NB4 (cell line): ENCODE measurements at regions not wholly inside any gene's neighbourhood (a gene's known extent, or its start where the extent isn't known, plus 50 kb on each side); places are given as distances from the start of the nearest gene placed in this dataset.
"Not testable (repeated sequence)": the region's sequence is repeated elsewhere in the genome, so short reads cannot be mapped to it uniquely, and the experiment has no call there.

Experiments used
- DNase-seq: peaks from one replicate; pipeline ENCODE4 v3.0.0; 2010; ENCODE audit warnings: low read depth
- H3K4me3 ChIP-seq: one replicate; pipeline ENCODE4 v1.5.1; 2011; ENCODE audit warnings: mild to moderate bottlenecking, low read depth, low read length, moderate library complexity
- MAX ChIP-seq: IDR thresholded peaks from 2 replicates; pipeline ENCODE4 v1.6.1; 2011; ENCODE audit warnings: low read depth, low read length
- MYC ChIP-seq: IDR thresholded peaks from 2 replicates; pipeline ENCODE4 v1.6.1; 2011; ENCODE audit warnings: low read depth, low read length
- POLR2A ChIP-seq: IDR thresholded peaks from 2 replicates; pipeline ENCODE4 v1.6.1; 2011; ENCODE audit warnings: mild to moderate bottlenecking; ENCODE audit not compliant: insufficient read length; ENCODE audit errors: extremely low read depth
- TF ChIP-seq, protein P1 (sequence below): IDR thresholded peaks from one replicate; pipeline ENCODE4 v1.5.1; 2012; ENCODE audit warnings: low read depth, low read length

GRCh38 chr7:142563470-142563869 is 185.8 kb upstream of the PRSS1 start:
- TF ChIP-seq, protein P1, sequence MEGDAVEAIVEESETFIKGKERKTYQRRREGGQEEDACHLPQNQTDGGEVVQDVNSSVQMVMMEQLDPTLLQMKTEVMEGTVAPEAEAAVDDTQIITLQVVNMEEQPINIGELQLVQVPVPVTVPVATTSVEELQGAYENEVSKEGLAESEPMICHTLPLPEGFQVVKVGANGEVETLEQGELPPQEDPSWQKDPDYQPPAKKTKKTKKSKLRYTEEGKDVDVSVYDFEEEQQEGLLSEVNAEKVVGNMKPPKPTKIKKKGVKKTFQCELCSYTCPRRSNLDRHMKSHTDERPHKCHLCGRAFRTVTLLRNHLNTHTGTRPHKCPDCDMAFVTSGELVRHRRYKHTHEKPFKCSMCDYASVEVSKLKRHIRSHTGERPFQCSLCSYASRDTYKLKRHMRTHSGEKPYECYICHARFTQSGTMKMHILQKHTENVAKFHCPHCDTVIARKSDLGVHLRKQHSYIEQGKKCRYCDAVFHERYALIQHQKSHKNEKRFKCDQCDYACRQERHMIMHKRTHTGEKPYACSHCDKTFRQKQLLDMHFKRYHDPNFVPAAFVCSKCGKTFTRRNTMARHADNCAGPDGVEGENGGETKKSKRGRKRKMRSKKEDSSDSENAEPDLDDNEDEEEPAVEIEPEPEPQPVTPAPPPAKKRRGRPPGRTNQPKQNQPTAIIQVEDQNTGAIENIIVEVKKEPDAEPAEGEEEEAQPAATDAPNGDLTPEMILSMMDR = no peak
- TF ChIP-seq MAX = no peak
- DNase-seq = no peak
- no peak overlapping the region for H3K4me3 ChIP-seq

DNA sequence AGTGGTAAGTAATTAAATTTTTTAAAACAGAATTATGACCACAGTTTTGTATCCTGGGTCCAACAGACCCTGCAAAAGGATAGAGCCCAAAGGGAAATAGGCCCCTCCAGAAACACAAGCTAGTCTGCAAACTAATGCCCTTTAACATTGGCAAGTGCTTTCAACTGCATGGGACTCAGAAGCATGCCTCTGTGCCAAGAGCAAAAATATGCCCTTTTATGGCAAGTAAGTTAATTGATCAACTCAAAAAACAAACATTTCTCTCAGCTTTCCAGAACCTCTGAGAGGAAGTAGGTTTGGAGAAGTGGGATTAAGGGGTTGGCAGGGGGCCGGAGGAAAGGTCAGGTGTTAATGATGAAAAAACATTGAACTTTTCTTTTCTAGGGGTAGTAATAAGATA is 186.6 kb upstream of the PRSS1 start:
- no peak overlapping the region for H3K4me3 ChIP-seq
- TF ChIP-seq POLR2A = no peak
- TF ChIP-seq MYC = no peak
- no peak for TF ChIP-seq MAX
- TF ChIP-seq, protein P1 = no peak
- no peak for DNase-seq

DNA sequence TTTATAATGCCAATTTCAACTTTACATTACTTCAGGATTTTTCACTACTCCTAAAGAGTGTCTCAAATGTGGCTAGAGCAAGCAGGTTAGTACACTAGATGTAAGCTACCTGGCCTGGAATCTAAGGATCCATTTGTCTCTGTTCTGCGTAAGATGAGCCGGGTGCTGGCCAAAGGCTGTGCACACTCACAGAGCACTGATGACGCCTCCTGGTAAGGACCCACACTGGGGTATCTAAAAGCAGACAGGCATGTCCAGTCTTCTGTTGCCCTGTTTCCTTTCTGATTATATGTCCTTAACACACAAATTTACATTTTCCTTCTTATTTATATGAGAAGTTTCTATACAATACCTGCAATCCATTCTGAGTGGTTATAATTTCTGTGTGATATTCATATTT is 187.9 kb upstream of the PRSS1 start:
- not testable (repeated sequence) for H3K4me3 ChIP-seq, DNase-seq

GRCh38 chr7:142560770-142561169 is 188.5 kb upstream of the PRSS1 start:
- not testable (repeated sequence) for H3K4me3 ChIP-seq, DNase-seq

DNA sequence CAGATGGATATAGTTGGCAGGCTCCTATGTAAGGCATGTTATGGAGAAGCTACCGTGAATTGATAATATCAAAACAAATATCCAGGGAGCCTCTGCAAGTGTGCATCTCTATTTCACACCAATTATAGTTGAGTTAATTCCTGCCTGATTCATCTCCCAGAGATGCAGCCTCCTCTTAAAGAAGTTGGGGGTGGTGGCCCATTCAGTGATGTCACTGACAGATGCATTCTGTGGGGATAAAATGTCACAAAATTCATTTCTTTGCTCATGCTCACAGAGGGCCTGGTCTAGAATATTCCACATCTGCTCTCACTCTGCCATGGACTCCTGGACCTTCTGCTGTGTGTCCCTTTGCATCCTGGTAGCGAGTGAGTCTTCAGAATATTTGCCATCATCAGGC is 189.1 kb upstream of the PRSS1 start:
- no peak for DNase-seq
- no peak overlapping the region for H3K4me3 ChIP-seq
- TF ChIP-seq MYC (no peak), POLR2A (no peak), MAX (no peak)
- TF ChIP-seq, protein P1 = no peak

DNA sequence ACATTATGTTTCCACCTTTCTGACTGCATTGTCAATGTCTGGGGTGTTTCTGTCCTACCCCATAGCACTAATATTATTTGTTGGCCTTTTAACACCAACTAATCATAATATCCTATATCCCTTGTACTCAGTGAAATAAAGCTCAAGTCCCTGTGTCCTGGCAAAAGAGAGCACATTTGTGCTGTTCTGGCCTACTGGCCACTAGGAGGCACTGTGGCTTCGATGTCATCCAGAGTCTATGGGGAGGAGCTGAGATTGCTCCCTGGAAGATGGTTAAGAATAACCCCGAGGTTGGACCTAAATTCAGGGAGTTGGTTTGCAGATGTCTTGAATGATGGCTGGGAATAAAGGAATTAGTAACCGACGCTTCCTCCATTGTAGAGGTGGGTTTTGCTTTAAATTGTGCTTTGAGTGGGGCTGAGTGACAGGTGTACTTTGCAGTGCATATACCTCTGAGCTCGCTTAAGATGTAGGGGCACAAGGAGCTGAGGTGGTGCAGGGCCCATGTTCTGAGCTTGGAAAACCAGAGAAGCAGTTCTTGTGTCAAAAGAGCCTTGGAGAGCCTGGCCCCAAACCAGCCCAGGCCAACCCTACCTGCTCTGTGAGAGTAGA is 191.2 kb upstream of the PRSS1 start:
- DNase-seq = peak; percentile 70
- H3K4me3 ChIP-seq = no peak overlapping the region
- TF ChIP-seq MYC (no peak), MAX (0 out of 2 replicates have a peak, but pooled peaks have one; percentile 20), POLR2A (no peak)
- TF ChIP-seq, protein P1 = peak; percentile 99

DNA sequence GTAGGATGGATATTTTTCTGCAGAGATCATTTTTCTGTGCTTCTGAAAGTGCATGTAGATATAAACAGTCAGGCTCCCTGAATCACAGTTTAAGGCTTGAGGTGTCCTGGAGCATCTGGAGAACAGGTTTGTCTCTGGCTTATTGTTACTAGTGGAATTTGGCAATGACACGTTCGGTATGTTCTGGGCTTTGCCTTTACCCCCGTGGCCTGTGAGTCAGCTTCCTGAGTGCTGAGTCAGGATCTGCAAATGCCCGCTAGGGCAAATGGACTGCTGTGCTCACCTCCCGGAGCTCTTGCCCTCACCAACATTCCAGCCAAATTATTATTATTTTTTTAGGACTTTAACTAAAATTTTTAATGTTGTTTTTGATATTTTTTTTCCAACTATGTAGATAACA is 192.5 kb upstream of the PRSS1 start:
- H3K4me3 ChIP-seq = no peak overlapping the region
- TF ChIP-seq MAX (no peak), POLR2A (no peak), MYC (no peak)
- TF ChIP-seq, protein P1 = peak; percentile 29
- DNase-seq = peak; percentile 82
